ENCODE measurements at regions not wholly inside any gene's neighbourhood (a gene's known extent, or its start where the extent isn't known, plus 50 kb on each side); places are given as distances from the start of the nearest gene placed in this dataset.

- Histone ChIP-seq H3K4me1 (peaks cover 0 to 1% (median 0%) of the 10 kb centered on the region in 4 donors), H3K27ac (no peak overlapping the region), H3K36me3 (no peaks in the 10 kb centered on the region), H3K9me3 (no peaks in the 10 kb centered on the region), H3K27me3 (no peaks in the 10 kb centered on the region), H3K4me3 (no peak overlapping the region)
- ATAC-seq (no peak), DNase-seq (no peak)
- no peak for TF ChIP-seq CTCF (IDR thresholded peaks at IDR 0.05)
- TF ChIP-seq POLR2A (IDR thresholded peaks at IDR 0.05) = no peak
- 42% methylated on average over 1 of the region's 1 CpG for WGBS (ENCODE audit: insufficient coverage, low coverage, low lambda C conversion rate, missing lambda C conversion rate)
- intact Hi-C loops (cut with DNase I) = no loop called here
Measured at GRCh38 chr5:158387499-158387898, 528.6 kb upstream of the CLINT1 start.

GRCh38 chr5:158385982-158386381 is 527.0 kb upstream of the CLINT1 start:
- intact Hi-C loops (cut with DNase I) = no loop called here
- no peak for ATAC-seq
- Histone ChIP-seq H3K27me3 (no peaks in the 10 kb centered on the region), H3K4me3 (no peak overlapping the region), H3K36me3 (no peaks in the 10 kb centered on the region), H3K27ac (no peak overlapping the region), H3K9me3 (no peaks in the 10 kb centered on the region), H3K4me1 (peaks cover 0 to 1% (median 0%) of the 10 kb centered on the region in 4 donors)
- no peak for DNase-seq
- 69% methylated on average over 3 of the region's 3 CpGs for WGBS (ENCODE audit: insufficient coverage, low coverage, low lambda C conversion rate, missing lambda C conversion rate)
- no peak for TF ChIP-seq POLR2A (IDR thresholded peaks at IDR 0.05)
- TF ChIP-seq CTCF (IDR thresholded peaks at IDR 0.05) = no peak

- TF ChIP-seq POLR2A (IDR thresholded peaks at IDR 0.05) = no peak
- TF ChIP-seq CTCF (IDR thresholded peaks at IDR 0.05) = no peak
- Histone ChIP-seq H3K27ac (no peak overlapping the region), H3K4me3 (no peak overlapping the region), H3K27me3 (no peaks in the 10 kb centered on the region), H3K9me3 (no peaks in the 10 kb centered on the region), H3K36me3 (no peaks in the 10 kb centered on the region), H3K4me1 (peaks cover 0 to 1% (median 0%) of the 10 kb centered on the region in 4 donors)
- DNase-seq = no peak
- ATAC-seq = no peak
- 11% methylated on average over 1 of the region's 1 CpG for WGBS (ENCODE audit: insufficient coverage, low coverage, low lambda C conversion rate, missing lambda C conversion rate)
- intact Hi-C loops (cut with DNase I) = no loop called here
Measured at GRCh38 chr5:158384535-158385481, 525.9 kb upstream of the CLINT1 start.

GRCh38 chr5:158383486-158383885 is 524.5 kb upstream of the CLINT1 start:
- Histone ChIP-seq H3K36me3 (no peaks in the 10 kb centered on the region), H3K27ac (no peak overlapping the region), H3K27me3 (no peaks in the 10 kb centered on the region), H3K9me3 (no peaks in the 10 kb centered on the region), H3K4me1 (peaks cover 0 to 1% (median 0%) of the 10 kb centered on the region in 4 donors), H3K4me3 (no peak overlapping the region)
- TF ChIP-seq CTCF (IDR thresholded peaks at IDR 0.05) (no peak), POLR2A (IDR thresholded peaks at IDR 0.05) (no peak)
- ATAC-seq (peak in 3 of 4 donors; percentile 18 to 26 (median 22)), DNase-seq (no peak)
- WGBS (ENCODE audit: insufficient coverage, low coverage, low lambda C conversion rate, missing lambda C conversion rate) = 21% methylated on average over 1 of the region's 1 CpG
- intact Hi-C loops (cut with DNase I) = no loop called here
